K562 (cell line): ENCODE measurements at regions not wholly inside any gene's neighbourhood (a gene's known extent, or its start where the extent isn't known, plus 50 kb on each side); places are given as distances from the start of the nearest gene placed in this dataset.

Experiments used
- ATAC-seq: fragments of 200-7000 bp; cut with Tn5 transposase; 3 replicates; pipeline ENCODE4 v1.9.1; 2020; ENCODE audit warnings: moderate library complexity
- BruUV-seq: library from RNA; stranded (reverse); fragments of 400-500 nt; replicated peaks from 2 replicates; lab custom pipeline; 2021; lab: Mats Ljungman, UMichigan
- CTCF ChIA-PET: fragments of 300-600 bp; formaldehyde crosslinking; extraction: SDS; loops from one replicate; lab custom pipeline; 2021; ENCODE audit warnings: low intra/inter-chr PET ratio; lab: Yijun Ruan, JAX
- POLR2A ChIA-PET: fragments of 300-600, 350-650 bp; sonication (Branson Sonifier 250); formaldehyde crosslinking; extraction: SDS; loops from one replicate; lab custom pipeline; 2021; ENCODE audit warnings: antibody characterized with exemption, inconsistent platforms; lab: Yijun Ruan, JAX
- DNase-seq, 4 experiments: peaks; one replicate each; pipeline versions ENCODE4 v3.0.0 to v3.0.0-alpha.2; 2011 to 2018; ENCODE audit warnings: low spot score in 3 of 4, mixed read lengths in 3 of 4; ENCODE audit errors: extremely low read depth in 1 of 4
- FAIRE-seq: peaks from 2 replicates; lab custom pipeline; 2011; peaks lifted over from hg19 to GRCh38; lab: Jason Lieb, UNC
- H2AFZ ChIP-seq: 2 replicates; pipeline ENCODE4 v1.6.0; 2011; ENCODE audit warnings: low read depth, low read length, control low read depth, inconsistent platforms
- H3K27ac ChIP-seq: fragments of 200-600 bp; 3 replicates; pipeline ENCODE4 v1.8.0; 2011; ENCODE audit warnings: low read depth, mild to moderate bottlenecking, control low read depth, inconsistent platforms, low read length, moderate library complexity, mixed read lengths; ENCODE audit errors: extremely low read depth
- H3K27me3 ChIP-seq, 2 experiments: fragments of 300-600 bp in 1 of 2; 2 replicates in 1 of 2; 3 replicates in 1 of 2; pipeline versions ENCODE4 v1.6.0 to v1.8.0; 2011; ENCODE audit warnings: inconsistent platforms in 2 of 2, low read length in 2 of 2, mild to moderate bottlenecking in 1 of 2, mixed read lengths in 1 of 2, moderate library complexity in 1 of 2; ENCODE audit not compliant: control insufficient read depth in 2 of 2, insufficient read depth in 2 of 2
- H3K36me3 ChIP-seq: fragments of 300-600 bp; 3 replicates; pipeline ENCODE4 v1.8.0; 2011; ENCODE audit warnings: mild to moderate bottlenecking, low read length, inconsistent platforms; ENCODE audit not compliant: control insufficient read depth, insufficient read depth
- H3K4me1 ChIP-seq, 2 experiments: fragments of 200-600 bp in 1 of 2; replicated peaks in 1 of 2; 2 replicates in 1 of 2; 3 replicates in 1 of 2; pipeline versions ENCODE4 v1.5.1 to v1.8.0; 2011; ENCODE audit warnings: inconsistent platforms in 2 of 2, low read length in 2 of 2, mild to moderate bottlenecking in 1 of 2, mixed read lengths in 1 of 2, moderate library complexity in 1 of 2; ENCODE audit not compliant: control insufficient read depth in 2 of 2, insufficient read depth in 2 of 2
- H3K4me2 ChIP-seq: 2 replicates; pipeline ENCODE4 v1.6.1; 2011; ENCODE audit warnings: low read length, control low read depth, inconsistent platforms, mixed read lengths; ENCODE audit not compliant: insufficient read depth
- H3K4me3 ChIP-seq: fragments of 200-600 bp; sonication (generic), shearing (Covaris generic); 2 replicates; pipeline ENCODE4 v1.5.1; 2016; ENCODE audit warnings: control low read depth, inconsistent platforms
- H3K79me2 ChIP-seq: fragments of 200-600 bp; 3 replicates; pipeline ENCODE4 v1.8.0; 2011; ENCODE audit warnings: low read length, inconsistent platforms; ENCODE audit not compliant: control insufficient read depth, insufficient read depth
- H3K9ac ChIP-seq, 2 experiments: 2 replicates each; pipeline versions ENCODE4 v1.6.0 to v1.6.1; 2011; ENCODE audit warnings: low read depth in 2 of 2, low read length in 2 of 2, control low read depth in 1 of 2, inconsistent platforms in 1 of 2, mild to moderate bottlenecking in 1 of 2, mixed read lengths in 1 of 2; ENCODE audit not compliant: insufficient read depth in 1 of 2
- H3K9me1 ChIP-seq: one replicate; pipeline ENCODE4 v1.6.0; 2011; ENCODE audit warnings: inconsistent platforms, mild to moderate bottlenecking, low read length, moderate library complexity; ENCODE audit not compliant: control insufficient read depth, insufficient read depth
- H3K9me3 ChIP-seq: replicated peaks from 2 replicates; pipeline ENCODE4 v1.5.1; 2011; ENCODE audit warnings: low read depth, low read length, inconsistent platforms; ENCODE audit not compliant: control insufficient read depth, insufficient read depth
- H4K20me1 ChIP-seq: replicated peaks from 2 replicates; pipeline ENCODE4 v1.6.1; 2011; ENCODE audit warnings: low read length, inconsistent platforms, mixed read lengths; ENCODE audit not compliant: control insufficient read depth, insufficient read depth
- KDM5B ChIP-seq: fragments of 200-600 bp; sonication (generic); IDR thresholded peaks from 2 replicates; pipeline ENCODE4 v1.6.1; 2012; ENCODE audit warnings: low read depth, mild to moderate bottlenecking, moderate library complexity, low read length, control low read depth, inconsistent platforms; ENCODE audit not compliant: insufficient replicate concordance
- MCM7 ChIP-seq, 2 experiments: fragments of 450-650 bp; IDR thresholded peaks; 2 replicates each; pipeline ENCODE4 v1.6.1; 2016 to 2018
- MEF2D ChIP-seq: conservative IDR thresholded peaks from 2 replicates; pipeline ENCODE4 v1.6.1; 2016; ENCODE audit warnings: low read depth, missing genetic modification characterization, missing compliant biosample characterization
- NR2C2 ChIP-seq, 2 experiments: fragments of 200-800 bp in 1 of 2; sonication (Bioruptor generic) in 1 of 2; sonication (generic) in 1 of 2; formaldehyde crosslinking in 1 of 2; IDR thresholded peaks; 2 replicates each; pipeline versions ENCODE4 v1.6.1 to v1.8.0; 2016 to 2022; ENCODE audit warnings: mild to moderate bottlenecking in 1 of 2, missing compliant biosample characterization in 1 of 2, missing genetic modification characterization in 1 of 2, missing genetic modification reagents in 1 of 2
- PHB2 ChIP-seq: fragments of 450-650 bp; IDR thresholded peaks from 2 replicates; pipeline ENCODE4 v1.6.1; 2017; ENCODE audit warnings: low read depth
- SMAD3 ChIP-seq: fragments of 450-650 bp; formaldehyde crosslinking; conservative IDR thresholded peaks from 2 replicates; pipeline ENCODE4 v1.4.0; 2020; ENCODE audit warnings: mild to moderate bottlenecking
- SMARCC2 ChIP-seq: fragments of 450-650 bp; IDR thresholded peaks from 2 replicates; pipeline ENCODE4 v1.6.1; 2017; ENCODE audit warnings: antibody characterized with exemption, moderate library complexity, mild to moderate bottlenecking, low read depth
- SMC3 ChIP-seq: conservative IDR thresholded peaks from 2 replicates; pipeline ENCODE4 v1.6.1; 2011; ENCODE audit warnings: low read depth, low read length, improper control_type of control experiment; ENCODE audit not compliant: insufficient read depth
- SP2 ChIP-seq: IDR thresholded peaks from 2 replicates; pipeline ENCODE4 v1.6.1; 2011; ENCODE audit warnings: mild to moderate bottlenecking, low read depth, low read length, moderate library complexity; ENCODE audit not compliant: poor library complexity, severe bottlenecking; ENCODE audit errors: extremely low read depth
- TAF15 ChIP-seq: fragments of 200-400 bp; formaldehyde crosslinking; IDR thresholded peaks from 2 replicates; pipeline ENCODE4 v1.6.1; 2017; ENCODE audit warnings: mild to moderate bottlenecking, low read depth, low read length, moderate library complexity
- TGIF2 ChIP-seq: sonication (generic); formaldehyde crosslinking; IDR thresholded peaks from 2 replicates; pipeline ENCODE4 v1.8.1; 2022; ENCODE audit warnings: mild to moderate bottlenecking, missing genetic modification reagents, moderate library complexity
- THAP7 ChIP-seq: fragments of 250-450 bp; sonication (Bioruptor Pico); IDR thresholded peaks from 2 replicates; pipeline ENCODE4 v1.5.0; 2021
- ZNF695 ChIP-seq: fragments of 450-650 bp; formaldehyde crosslinking; IDR thresholded peaks from 2 replicates; pipeline ENCODE4 v1.4.0; 2020; ENCODE audit warnings: mild to moderate bottlenecking, moderate library complexity
- WGBS: fragments of 100-300 bp; shearing (Covaris generic); methylation state at CpG from one replicate; pipeline ENCODE4 v1.1.6; 2016; ENCODE audit warnings: low coverage, mixed read lengths; ENCODE audit not compliant: insufficient coverage; ENCODE audit errors: missing lambda C conversion rate; 5-methylcytosine and 5-hydroxymethylcytosine counted together
- in situ Hi-C: fragments of 300-500 bp; cut with MboI; formaldehyde crosslinking; loops from 4 replicates; pipeline ENCODE4 v1.15.0; 2018; ENCODE audit warnings: inconsistent platforms, mixed read lengths
- intact Hi-C: fragments of 100-400 bp; cut with micrococcal nuclease; formaldehyde crosslinking; loops from 2 replicates; pipeline ENCODE4 v1.14.2; 2022
- TF ChIP-seq, protein P1 (sequence below): fragments of 250-450 bp; sonication (Bioruptor Pico); IDR thresholded peaks from 2 replicates; pipeline ENCODE4 v1.5.0; 2021

DNA sequence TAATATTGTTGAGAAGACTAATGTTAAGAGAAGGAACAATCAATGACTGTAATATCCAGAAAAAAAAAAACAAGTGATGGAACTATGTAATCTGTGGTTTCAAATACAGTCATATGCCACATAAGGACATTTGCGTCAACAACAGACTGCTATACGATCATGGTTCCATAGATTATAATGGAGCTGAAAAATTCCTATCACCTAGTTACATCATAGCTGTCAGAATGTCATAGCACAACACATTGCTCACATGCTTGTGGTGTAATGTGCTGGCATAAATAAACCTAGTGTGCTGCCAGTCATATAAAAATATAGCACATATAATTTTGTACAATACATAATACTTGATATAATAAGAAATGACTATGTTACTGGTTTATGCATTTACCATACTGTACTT is 653.5 kb downstream of the TRHDE start:
- Histone ChIP-seq H3K4me2 (no peak overlapping the region), H3K79me2 (no peaks in the 10 kb centered on the region), H3K27me3 (no peaks in the 10 kb centered on the region), H3K9me3 (no peaks in the 10 kb centered on the region; the same call in 1 of the 2 replicates), H3K9ac (no peak overlapping the region), H3K4me1 (no peaks in the 10 kb centered on the region), H3K27ac (no peak overlapping the region), H4K20me1 (no peaks in the 10 kb centered on the region), H3K9me1 (no peaks in the 10 kb centered on the region), H3K36me3 (no peaks in the 10 kb centered on the region), H3K4me3 (no peak overlapping the region), H2AFZ (no peak overlapping the region)
- no peak for FAIRE-seq
- no TSS peak for BruUV-seq
- intact Hi-C loops (no loop called here), in situ Hi-C loops (no loop called here)
- no peak for DNase-seq
- ChIA-PET CTCF (no interaction called here), POLR2A (no interaction called here)
- WGBS: 0% methylated on average over 2 of the region's 2 CpGs
- no peak for ATAC-seq
- TF ChIP-seq TGIF2 (no peak), MCM7 (IDR thresholded peaks at IDR 0.05) (no peak), SP2 (no peak), PHB2 (no peak), SMARCC2 (no peak), MEF2D (tag) (no peak), SMC3 (no peak), ZNF695 (no peak), THAP7 (no peak), NR2C2 (CRISPR knock-in tag; IDR thresholded peaks at IDR 0.05) (no peak), NR2C2 (tag; IDR thresholded peaks at IDR 0.05) (no peak), SMAD3 (CRISPR knock-in tag) (no peak), TAF15 (no peak), KDM5B (no peak)
- TF ChIP-seq, protein P1, sequence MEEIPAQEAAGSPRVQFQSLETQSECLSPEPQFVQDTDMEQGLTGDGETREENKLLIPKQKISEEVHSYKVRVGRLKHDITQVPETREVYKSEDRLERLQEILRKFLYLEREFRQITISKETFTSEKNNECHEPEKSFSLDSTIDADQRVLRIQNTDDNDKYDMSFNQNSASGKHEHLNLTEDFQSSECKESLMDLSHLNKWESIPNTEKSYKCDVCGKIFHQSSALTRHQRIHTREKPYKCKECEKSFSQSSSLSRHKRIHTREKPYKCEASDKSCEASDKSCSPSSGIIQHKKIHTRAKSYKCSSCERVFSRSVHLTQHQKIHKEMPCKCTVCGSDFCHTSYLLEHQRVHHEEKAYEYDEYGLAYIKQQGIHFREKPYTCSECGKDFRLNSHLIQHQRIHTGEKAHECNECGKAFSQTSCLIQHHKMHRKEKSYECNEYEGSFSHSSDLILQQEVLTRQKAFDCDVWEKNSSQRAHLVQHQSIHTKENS: no peak
